Esophagus muscularis mucosa (tissue), 4 donors: ENCODE measurements at regions not wholly inside any gene's neighbourhood (a gene's known extent, or its start where the extent isn't known, plus 50 kb on each side); places are given as distances from the start of the nearest gene placed in this dataset.

ENCODE experiments used
- DNase-seq: peaks from one replicate; pipeline ENCODE4 v3.0.0-alpha.2; 2017; ENCODE audit errors: extremely low spot score
- H3K27ac ChIP-seq, 4 donors: fragments of 200-600 bp; sonication (generic); replicated peaks in 1 of 4; 1 replicate in 3 of 4; 2 replicates in 1 of 4; pipeline ENCODE4 v1.5.1; 2016 to 2019; ENCODE audit warnings: mild to moderate bottlenecking in 1 of 4
- H3K27me3 ChIP-seq, 4 donors: fragments of 200-600 bp; sonication (generic); one replicate each; pipeline versions ENCODE4 v1.5.1 to v1.6.0; 2016 to 2019
- H3K36me3 ChIP-seq, 4 donors: fragments of 200-600 bp; sonication (generic); one replicate each; pipeline ENCODE4 v1.5.1; 2016 to 2019
- H3K4me1 ChIP-seq, 4 donors: fragments of 200-600 bp; sonication (generic); one replicate each; pipeline ENCODE4 v1.5.1; 2016 to 2019
- H3K4me3 ChIP-seq, 4 donors: fragments of 200-600 bp; sonication (generic); 1 replicate in 2 of 4; 2 replicates in 2 of 4; pipeline ENCODE4 v1.5.1; 2016 to 2019; ENCODE audit warnings: mild to moderate bottlenecking in 4 of 4, moderate library complexity in 1 of 4
- H3K9me3 ChIP-seq, 4 donors: fragments of 200-600 bp; sonication (generic); 1 replicate in 3 of 4; 2 replicates in 1 of 4; pipeline ENCODE4 v1.5.1; 2016 to 2019
- EP300 ChIP-seq: sonication (generic); formaldehyde crosslinking; IDR thresholded peaks from one replicate; pipeline ENCODE4 v1.6.1; 2017; ENCODE audit warnings: antibody characterized with exemption
- POLR2A ChIP-seq: fragments of 450-650 bp; IDR thresholded peaks from one replicate; pipeline ENCODE4 v1.6.1; 2017; ENCODE audit warnings: antibody characterized with exemption, moderate library complexity, mild to moderate bottlenecking, low read depth
- POLR2AphosphoS5 ChIP-seq, 2 donors: sonication (generic); formaldehyde crosslinking; IDR thresholded peaks; one replicate each; pipeline ENCODE4 v1.6.1; 2017; ENCODE audit warnings: antibody characterized with exemption in 2 of 2
- WGBS: methylation state at CpG from one replicate; pipeline ENCODE4 v1.1.5; 2018; 5-methylcytosine and 5-hydroxymethylcytosine counted together
- intact Hi-C: fragments of 100-400 bp; cut with DNase I; formaldehyde crosslinking; loops from one replicate; pipeline ENCODE4 v1.15.1; 2023
- TF ChIP-seq, protein P1 (sequence below), 3 experiments: fragments of 200-600 bp in 2 of 3; fragments of 450-650 bp in 1 of 3; sonication (generic) in 2 of 3; IDR thresholded peaks; one replicate each; pipeline ENCODE4 v1.5.1; 2017 to 2019; ENCODE audit warnings: antibody characterized with exemption in 3 of 3, mild to moderate bottlenecking in 2 of 3, moderate library complexity in 1 of 3

DNA sequence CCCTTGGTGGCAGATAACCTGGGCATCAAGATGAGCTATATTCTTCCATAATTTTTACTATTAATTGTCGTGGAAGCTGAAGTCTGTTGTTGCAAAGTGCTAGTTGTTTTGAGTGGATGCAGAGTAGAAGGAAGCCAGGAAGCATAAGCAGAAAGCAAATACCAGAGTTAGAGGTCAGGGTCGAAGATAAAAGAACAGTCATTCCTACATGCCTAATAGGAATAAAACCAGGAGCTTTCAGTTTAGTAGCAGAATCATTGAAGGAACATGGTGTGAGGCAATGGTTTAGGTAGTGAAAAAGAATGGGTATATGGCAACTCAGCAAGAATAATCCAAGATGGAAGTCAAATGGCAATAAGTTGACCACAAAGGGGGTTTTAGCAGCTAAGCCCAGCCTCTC is 121.6 kb upstream of the FST start:
- Histone ChIP-seq H3K36me3 (no peaks in the 10 kb centered on the region), H3K9me3 (no peaks in the 10 kb centered on the region), H3K27me3 (no peaks in the 10 kb centered on the region), H3K4me3 (no peak overlapping the region), H3K27ac (no peak overlapping the region), H3K4me1 (peaks cover 0 to 14% (median 9%) of the 10 kb centered on the region in 4 donors)
- intact Hi-C loops, result no loop called here
- 85% methylated on average over 2 of the region's 2 CpGs for WGBS
- no peak for DNase-seq
- TF ChIP-seq, protein P1, sequence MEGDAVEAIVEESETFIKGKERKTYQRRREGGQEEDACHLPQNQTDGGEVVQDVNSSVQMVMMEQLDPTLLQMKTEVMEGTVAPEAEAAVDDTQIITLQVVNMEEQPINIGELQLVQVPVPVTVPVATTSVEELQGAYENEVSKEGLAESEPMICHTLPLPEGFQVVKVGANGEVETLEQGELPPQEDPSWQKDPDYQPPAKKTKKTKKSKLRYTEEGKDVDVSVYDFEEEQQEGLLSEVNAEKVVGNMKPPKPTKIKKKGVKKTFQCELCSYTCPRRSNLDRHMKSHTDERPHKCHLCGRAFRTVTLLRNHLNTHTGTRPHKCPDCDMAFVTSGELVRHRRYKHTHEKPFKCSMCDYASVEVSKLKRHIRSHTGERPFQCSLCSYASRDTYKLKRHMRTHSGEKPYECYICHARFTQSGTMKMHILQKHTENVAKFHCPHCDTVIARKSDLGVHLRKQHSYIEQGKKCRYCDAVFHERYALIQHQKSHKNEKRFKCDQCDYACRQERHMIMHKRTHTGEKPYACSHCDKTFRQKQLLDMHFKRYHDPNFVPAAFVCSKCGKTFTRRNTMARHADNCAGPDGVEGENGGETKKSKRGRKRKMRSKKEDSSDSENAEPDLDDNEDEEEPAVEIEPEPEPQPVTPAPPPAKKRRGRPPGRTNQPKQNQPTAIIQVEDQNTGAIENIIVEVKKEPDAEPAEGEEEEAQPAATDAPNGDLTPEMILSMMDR (IDR thresholded peaks at IDR 0.05), result no peak

- WGBS, result 46% methylated on average over 4 of the region's 4 CpGs
- Histone ChIP-seq H3K4me1 (peaks cover 0 to 14% (median 8%) of the 10 kb centered on the region in 4 donors), H3K4me3 (no peak overlapping the region), H3K27me3 (no peaks in the 10 kb centered on the region), H3K27ac (peak overlapping the region in 1 of 4 donors; percentile 31), H3K9me3 (no peaks in the 10 kb centered on the region), H3K36me3 (no peaks in the 10 kb centered on the region)
- TF ChIP-seq POLR2AphosphoS5 (IDR thresholded peaks at IDR 0.05) (no peak), EP300 (no peak), POLR2A (no peak)
- TF ChIP-seq, protein P1 (IDR thresholded peaks at IDR 0.05), result no peak
- no peak for DNase-seq
- intact Hi-C loops, result no loop called here
Measured at GRCh38 chr5:53359916-53360517, 120.4 kb upstream of the FST start.

- no peaks in the 10 kb centered on the region for H3K9me3 ChIP-seq
- intact Hi-C loops, result no loop called here
- no peak for TF ChIP-seq EP300
- no peak for TF ChIP-seq POLR2AphosphoS5 (IDR thresholded peaks at IDR 0.05)
- TF ChIP-seq, protein P1 (IDR thresholded peaks at IDR 0.05), result no peak
- no peak for DNase-seq
- H3K27me3 ChIP-seq, result no peaks in the 10 kb centered on the region
- no peak overlapping the region for H3K4me3 ChIP-seq
- no peak overlapping the region for H3K27ac ChIP-seq
- H3K4me1 ChIP-seq, result peaks cover 0 to 6% (median 2%) of the 10 kb centered on the region in 4 donors
- H3K36me3 ChIP-seq, result no peaks in the 10 kb centered on the region
Measured at GRCh38 chr5:53360811-53361210, 119.6 kb upstream of the FST start.

DNA sequence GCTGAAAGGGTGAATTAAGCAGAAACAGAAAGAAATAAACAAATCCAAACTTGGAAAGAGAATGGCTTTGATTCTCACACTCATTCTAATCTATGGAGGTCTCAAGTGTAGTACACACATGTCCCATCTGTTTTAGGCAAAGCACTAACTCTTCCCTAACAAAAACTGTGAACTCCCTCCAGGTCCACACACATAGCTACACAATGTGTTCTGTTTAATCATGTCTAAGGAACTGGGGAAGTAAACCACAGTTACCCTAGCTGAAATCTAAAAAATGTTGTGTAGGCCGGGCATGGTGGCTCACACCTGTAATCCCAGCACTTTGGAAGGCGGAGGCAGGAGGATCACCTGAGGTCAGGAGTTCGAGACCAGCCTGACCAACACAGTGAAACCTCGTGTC is 118.7 kb upstream of the FST start:
- Histone ChIP-seq H3K4me3 (no peak overlapping the region), H3K36me3 (no peaks in the 10 kb centered on the region), H3K27ac (no peak overlapping the region), H3K27me3 (no peaks in the 10 kb centered on the region), H3K9me3 (no peaks in the 10 kb centered on the region), H3K4me1 (no peaks in the 10 kb centered on the region)
- intact Hi-C loops, result no loop called here
- WGBS, result 90% methylated on average over 4 of the region's 4 CpGs
- TF ChIP-seq POLR2A (no peak), EP300 (no peak), POLR2AphosphoS5 (IDR thresholded peaks at IDR 0.05) (no peak)
- TF ChIP-seq, protein P1 (IDR thresholded peaks at IDR 0.05), result no peak
- DNase-seq, result no peak

GRCh38 chr5:53362521-53362941 is 117.9 kb upstream of the FST start:
- Histone ChIP-seq H3K9me3 (no peaks in the 10 kb centered on the region), H3K36me3 (no peaks in the 10 kb centered on the region), H3K4me1 (no peaks in the 10 kb centered on the region), H3K27ac (no peak overlapping the region), H3K4me3 (no peak overlapping the region), H3K27me3 (no peaks in the 10 kb centered on the region)
- no peak for TF ChIP-seq POLR2AphosphoS5 (IDR thresholded peaks at IDR 0.05)
- 77% methylated on average over 5 of the region's 5 CpGs for WGBS
- intact Hi-C loops, result no loop called here
- no peak for DNase-seq
